GM12865 (cell line): ENCODE measurements at regions not wholly inside any gene's neighbourhood (a gene's known extent, or its start where the extent isn't known, plus 50 kb on each side); places are given as distances from the start of the nearest gene placed in this dataset.

ENCODE experiments used
- DNase-seq: peaks from one replicate; pipeline ENCODE4 v3.0.0; 2010; ENCODE audit warnings: low read depth
- H3K4me3 ChIP-seq: 2 replicates; pipeline ENCODE4 v1.5.1; 2011; ENCODE audit warnings: mild to moderate bottlenecking, low read depth, low read length, control low read depth
- CTCF ChIP-seq: IDR thresholded peaks from 2 replicates; pipeline ENCODE4 v1.5.1; 2011; ENCODE audit warnings: low read length, control low read depth, low read depth, inconsistent platforms; ENCODE audit not compliant: insufficient read depth; ENCODE audit errors: missing control alignments

GRCh38 chr20:40197691-40198090 is 491.3 kb downstream of the MAFB start:
- no peak overlapping the region for H3K4me3 ChIP-seq
- TF ChIP-seq CTCF: no peak
- no peak for DNase-seq

GRCh38 chr20:40196846-40197436 is 492.1 kb downstream of the MAFB start:
- no peak overlapping the region for H3K4me3 ChIP-seq
- no peak for TF ChIP-seq CTCF
- DNase-seq: no peak

- no peak overlapping the region for H3K4me3 ChIP-seq
- TF ChIP-seq CTCF: no peak
- no peak for DNase-seq
Observed at GRCh38 chr20:40195742-40196141, 493.3 kb downstream of the MAFB start.

- DNase-seq: no peak
- no peak for TF ChIP-seq CTCF
- H3K4me3 ChIP-seq: no peak overlapping the region
Observed at GRCh38 chr20:40192529-40192928, 496.5 kb downstream of the MAFB start.

GRCh38 chr20:40192081-40192480 is 497.0 kb downstream of the MAFB start:
- TF ChIP-seq CTCF: no peak
- H3K4me3 ChIP-seq: no peak overlapping the region
- DNase-seq: no peak

- DNase-seq: no peak
- no peak for TF ChIP-seq CTCF
- no peak overlapping the region for H3K4me3 ChIP-seq
Observed at GRCh38 chr20:40191573-40191972, 497.5 kb downstream of the MAFB start.

GRCh38 chr20:40189621-40190020 is 499.4 kb downstream of the MAFB start:
- DNase-seq: no peak
- H3K4me3 ChIP-seq: no peak overlapping the region
- TF ChIP-seq CTCF: no peak
